GM23338 (cell line): ENCODE measurements at regions not wholly inside any gene's neighbourhood (a gene's known extent, or its start where the extent isn't known, plus 50 kb on each side); places are given as distances from the start of the nearest gene placed in this dataset.

Experiments used
- ATAC-seq: fragments of 200-7000 bp; cut with Tn5 transposase; 3 replicates; pipeline ENCODE4 v1.9.1; 2020
- DNase-seq: peaks from one replicate; pipeline ENCODE4 v3.0.0-alpha.2; 2015; ENCODE audit warnings: low spot score
- H2AFZ ChIP-seq: fragments of 200-600 bp; sonication (generic); 2 replicates; pipeline ENCODE4 v1.8.0; 2016; ENCODE audit warnings: antibody characterized with exemption, mild to moderate bottlenecking, moderate library complexity
- H3F3A ChIP-seq: fragments of 200-600 bp; sonication (generic); replicated peaks from 2 replicates; pipeline ENCODE4 v1.8.0; 2017; ENCODE audit warnings: antibody characterized with exemption, mixed run types, low read depth
- H3K27ac ChIP-seq: fragments of 200-600 bp; sonication (generic); 2 replicates; pipeline ENCODE4 v1.6.1; 2016; ENCODE audit warnings: low read depth
- H3K27me3 ChIP-seq: fragments of 200-600 bp; sonication (generic); 2 replicates; pipeline ENCODE4 v1.8.0; 2016; ENCODE audit warnings: mild to moderate bottlenecking, mixed run types, moderate library complexity; ENCODE audit not compliant: insufficient read depth
- H3K36me3 ChIP-seq: fragments of 200-600 bp; sonication (generic); 2 replicates; pipeline ENCODE4 v1.8.0; 2016; ENCODE audit warnings: mild to moderate bottlenecking; ENCODE audit not compliant: insufficient read depth
- H3K4me1 ChIP-seq: fragments of 200-600 bp; sonication (generic); 2 replicates; pipeline ENCODE4 v1.8.0; 2016; ENCODE audit warnings: mild to moderate bottlenecking, moderate library complexity; ENCODE audit not compliant: insufficient read depth
- H3K4me2 ChIP-seq: fragments of 200-600 bp; sonication (generic); 2 replicates; pipeline ENCODE4 v1.7.1; 2017; ENCODE audit warnings: mixed run types
- H3K4me3 ChIP-seq: fragments of 200-600 bp; sonication (generic); 2 replicates; pipeline ENCODE4 v1.6.1; 2016; ENCODE audit warnings: mixed run types
- H3K79me2 ChIP-seq: fragments of 200-600 bp; sonication (generic); replicated peaks from 2 replicates; pipeline ENCODE4 v1.8.0; 2017; ENCODE audit warnings: mild to moderate bottlenecking; ENCODE audit not compliant: insufficient read depth
- H3K9me2 ChIP-seq: fragments of 200-600 bp; sonication (generic); 2 replicates; pipeline ENCODE4 v1.8.0; 2017; ENCODE audit not compliant: insufficient read depth
- H4K20me1 ChIP-seq: fragments of 200-600 bp; sonication (generic); replicated peaks from 2 replicates; pipeline ENCODE4 v1.8.0; 2017; ENCODE audit warnings: mild to moderate bottlenecking; ENCODE audit not compliant: insufficient read depth
- H3K27ac Mint-ChIP-seq: 2 replicates; pipeline ENCODE4 v1.8.0; 2020; ENCODE audit warnings: inconsistent platforms, mild to moderate bottlenecking, moderate library complexity, mixed read lengths
- H3K27me3 Mint-ChIP-seq: 3 replicates; pipeline ENCODE4 v1.8.0; 2022; ENCODE audit warnings: low read depth, mild to moderate bottlenecking, moderate library complexity, mixed read lengths, inconsistent platforms; ENCODE audit not compliant: insufficient read depth, poor library complexity
- H3K36me3 Mint-ChIP-seq: 3 replicates; pipeline ENCODE4 v1.8.0; 2021; ENCODE audit warnings: low read depth, mild to moderate bottlenecking, inconsistent platforms, moderate library complexity, mixed read lengths
- H3K4me1 Mint-ChIP-seq: 3 replicates; pipeline ENCODE4 v1.8.0; 2020; ENCODE audit warnings: mild to moderate bottlenecking, inconsistent platforms, mixed read lengths
- H3K4me3 Mint-ChIP-seq: 3 replicates; pipeline ENCODE4 v1.8.0; 2021; ENCODE audit warnings: moderate library complexity, mild to moderate bottlenecking, inconsistent platforms, mixed read lengths
- H3K9me3 Mint-ChIP-seq: 3 replicates; pipeline ENCODE4 v1.8.0; 2020; ENCODE audit warnings: moderate library complexity, mild to moderate bottlenecking, inconsistent platforms, mixed read lengths
- CREB1 ChIP-seq: fragments of 250-450 bp; sonication (Bioruptor Pico); IDR thresholded peaks from 2 replicates; pipeline ENCODE4 v1.5.0; 2020; ENCODE audit warnings: low read depth, mild to moderate bottlenecking, moderate library complexity
- CTCF ChIP-seq, 2 experiments: fragments of 200-600 bp in 1 of 2; sonication (generic) in 1 of 2; conservative IDR thresholded peaks; 2 replicates each; pipeline versions ENCODE4 v1.5.1 to v1.6.1; 2016 to 2017; ENCODE audit warnings: antibody characterized with exemption in 2 of 2, low read depth in 2 of 2, mild to moderate bottlenecking in 2 of 2, moderate library complexity in 1 of 2
- EZH2 ChIP-seq: fragments of 200-600 bp; sonication (generic); IDR thresholded peaks from one replicate; pipeline ENCODE4 v1.8.0; 2017; ENCODE audit warnings: antibody characterized with exemption, mild to moderate bottlenecking, low read depth; ENCODE audit not compliant: unreplicated experiment
- EZH2phosphoT487 ChIP-seq: fragments of 200-600 bp; sonication (generic); IDR thresholded peaks from one replicate; pipeline ENCODE4 v1.8.1; 2018; ENCODE audit warnings: antibody characterized with exemption; ENCODE audit not compliant: unreplicated experiment
- JUNB ChIP-seq: IDR thresholded peaks from one replicate; pipeline ENCODE4 v1.6.1; 2016; ENCODE audit warnings: antibody characterized with exemption; ENCODE audit not compliant: unreplicated experiment
- NANOG ChIP-seq: IDR thresholded peaks from 2 replicates; pipeline ENCODE4 v1.6.1; 2016; ENCODE audit warnings: antibody characterized with exemption, borderline replicate concordance
- POLR2AphosphoS5 ChIP-seq: IDR thresholded peaks from 2 replicates; pipeline ENCODE4 v1.6.1; 2016; ENCODE audit warnings: antibody characterized with exemption, low read depth
- ZNF114 ChIP-seq: fragments of 250-450 bp; sonication (Bioruptor Pico); IDR thresholded peaks from 2 replicates; pipeline ENCODE4 v1.5.0; 2020; ENCODE audit warnings: mild to moderate bottlenecking, moderate library complexity
- ZNF331 ChIP-seq: fragments of 250-450 bp; sonication (Bioruptor Pico); IDR thresholded peaks from 2 replicates; pipeline ENCODE4 v1.5.0; 2020; ENCODE audit warnings: low read depth, mild to moderate bottlenecking, moderate library complexity
- TF ChIP-seq, protein P1 (sequence below): fragments of 250-450 bp; sonication (Bioruptor Pico); IDR thresholded peaks from 2 replicates; pipeline ENCODE4 v1.5.0; 2020; ENCODE audit warnings: mild to moderate bottlenecking, moderate library complexity
- TF ChIP-seq, protein P2 (sequence below): IDR thresholded peaks from 2 replicates; pipeline ENCODE4 v1.6.1; 2016; ENCODE audit warnings: antibody characterized with exemption
- TF ChIP-seq, protein P3 (sequence below): IDR thresholded peaks from one replicate; pipeline ENCODE4 v1.6.1; 2018; ENCODE audit warnings: antibody characterized with exemption; ENCODE audit not compliant: unreplicated experiment

DNA sequence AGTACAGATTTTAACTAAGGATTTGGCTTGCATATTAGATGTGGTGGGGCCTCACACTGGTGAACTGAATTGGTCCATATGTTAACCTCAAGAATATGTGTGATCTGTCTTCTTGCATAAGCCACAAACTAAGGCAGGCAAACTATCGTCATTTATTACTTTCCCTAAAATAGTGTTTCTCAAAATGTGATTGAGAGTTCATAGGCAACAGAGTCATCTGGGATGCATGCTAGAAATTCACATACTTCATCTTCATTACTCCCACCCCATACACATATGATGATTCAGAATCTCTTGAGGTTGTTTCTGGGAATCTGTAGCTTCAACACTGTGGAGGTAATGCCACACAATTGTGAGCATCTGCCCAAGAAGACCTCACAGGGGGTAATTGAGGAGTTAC is 822.8 kb upstream of the CDH2 start:
- Histone ChIP-seq H3K4me2 (no peak overlapping the region), H3K9me2 (no peaks in the 10 kb centered on the region; the same call in 1 of the 2 replicates), H3F3A (no peaks in the 10 kb centered on the region), H2AFZ (no peak overlapping the region), H3K27ac (no peak overlapping the region), H3K4me1 (peaks cover under 1% of the 10 kb centered on the region; the same call in 1 of the 2 replicates), H3K36me3 (no peaks in the 10 kb centered on the region), H4K20me1 (no peaks in the 10 kb centered on the region), H3K4me3 (no peak overlapping the region), H3K79me2 (no peaks in the 10 kb centered on the region), H3K27me3 (no peaks in the 10 kb centered on the region)
- no peak overlapping the region for H3K4me3 Mint-ChIP-seq
- H3K27me3 Mint-ChIP-seq = peaks cover 2% of the 10 kb centered on the region
- no peak for TF ChIP-seq CREB1 (CRISPR knock-in tag)
- no peak for TF ChIP-seq EZH2phosphoT487
- TF ChIP-seq, protein P1, sequence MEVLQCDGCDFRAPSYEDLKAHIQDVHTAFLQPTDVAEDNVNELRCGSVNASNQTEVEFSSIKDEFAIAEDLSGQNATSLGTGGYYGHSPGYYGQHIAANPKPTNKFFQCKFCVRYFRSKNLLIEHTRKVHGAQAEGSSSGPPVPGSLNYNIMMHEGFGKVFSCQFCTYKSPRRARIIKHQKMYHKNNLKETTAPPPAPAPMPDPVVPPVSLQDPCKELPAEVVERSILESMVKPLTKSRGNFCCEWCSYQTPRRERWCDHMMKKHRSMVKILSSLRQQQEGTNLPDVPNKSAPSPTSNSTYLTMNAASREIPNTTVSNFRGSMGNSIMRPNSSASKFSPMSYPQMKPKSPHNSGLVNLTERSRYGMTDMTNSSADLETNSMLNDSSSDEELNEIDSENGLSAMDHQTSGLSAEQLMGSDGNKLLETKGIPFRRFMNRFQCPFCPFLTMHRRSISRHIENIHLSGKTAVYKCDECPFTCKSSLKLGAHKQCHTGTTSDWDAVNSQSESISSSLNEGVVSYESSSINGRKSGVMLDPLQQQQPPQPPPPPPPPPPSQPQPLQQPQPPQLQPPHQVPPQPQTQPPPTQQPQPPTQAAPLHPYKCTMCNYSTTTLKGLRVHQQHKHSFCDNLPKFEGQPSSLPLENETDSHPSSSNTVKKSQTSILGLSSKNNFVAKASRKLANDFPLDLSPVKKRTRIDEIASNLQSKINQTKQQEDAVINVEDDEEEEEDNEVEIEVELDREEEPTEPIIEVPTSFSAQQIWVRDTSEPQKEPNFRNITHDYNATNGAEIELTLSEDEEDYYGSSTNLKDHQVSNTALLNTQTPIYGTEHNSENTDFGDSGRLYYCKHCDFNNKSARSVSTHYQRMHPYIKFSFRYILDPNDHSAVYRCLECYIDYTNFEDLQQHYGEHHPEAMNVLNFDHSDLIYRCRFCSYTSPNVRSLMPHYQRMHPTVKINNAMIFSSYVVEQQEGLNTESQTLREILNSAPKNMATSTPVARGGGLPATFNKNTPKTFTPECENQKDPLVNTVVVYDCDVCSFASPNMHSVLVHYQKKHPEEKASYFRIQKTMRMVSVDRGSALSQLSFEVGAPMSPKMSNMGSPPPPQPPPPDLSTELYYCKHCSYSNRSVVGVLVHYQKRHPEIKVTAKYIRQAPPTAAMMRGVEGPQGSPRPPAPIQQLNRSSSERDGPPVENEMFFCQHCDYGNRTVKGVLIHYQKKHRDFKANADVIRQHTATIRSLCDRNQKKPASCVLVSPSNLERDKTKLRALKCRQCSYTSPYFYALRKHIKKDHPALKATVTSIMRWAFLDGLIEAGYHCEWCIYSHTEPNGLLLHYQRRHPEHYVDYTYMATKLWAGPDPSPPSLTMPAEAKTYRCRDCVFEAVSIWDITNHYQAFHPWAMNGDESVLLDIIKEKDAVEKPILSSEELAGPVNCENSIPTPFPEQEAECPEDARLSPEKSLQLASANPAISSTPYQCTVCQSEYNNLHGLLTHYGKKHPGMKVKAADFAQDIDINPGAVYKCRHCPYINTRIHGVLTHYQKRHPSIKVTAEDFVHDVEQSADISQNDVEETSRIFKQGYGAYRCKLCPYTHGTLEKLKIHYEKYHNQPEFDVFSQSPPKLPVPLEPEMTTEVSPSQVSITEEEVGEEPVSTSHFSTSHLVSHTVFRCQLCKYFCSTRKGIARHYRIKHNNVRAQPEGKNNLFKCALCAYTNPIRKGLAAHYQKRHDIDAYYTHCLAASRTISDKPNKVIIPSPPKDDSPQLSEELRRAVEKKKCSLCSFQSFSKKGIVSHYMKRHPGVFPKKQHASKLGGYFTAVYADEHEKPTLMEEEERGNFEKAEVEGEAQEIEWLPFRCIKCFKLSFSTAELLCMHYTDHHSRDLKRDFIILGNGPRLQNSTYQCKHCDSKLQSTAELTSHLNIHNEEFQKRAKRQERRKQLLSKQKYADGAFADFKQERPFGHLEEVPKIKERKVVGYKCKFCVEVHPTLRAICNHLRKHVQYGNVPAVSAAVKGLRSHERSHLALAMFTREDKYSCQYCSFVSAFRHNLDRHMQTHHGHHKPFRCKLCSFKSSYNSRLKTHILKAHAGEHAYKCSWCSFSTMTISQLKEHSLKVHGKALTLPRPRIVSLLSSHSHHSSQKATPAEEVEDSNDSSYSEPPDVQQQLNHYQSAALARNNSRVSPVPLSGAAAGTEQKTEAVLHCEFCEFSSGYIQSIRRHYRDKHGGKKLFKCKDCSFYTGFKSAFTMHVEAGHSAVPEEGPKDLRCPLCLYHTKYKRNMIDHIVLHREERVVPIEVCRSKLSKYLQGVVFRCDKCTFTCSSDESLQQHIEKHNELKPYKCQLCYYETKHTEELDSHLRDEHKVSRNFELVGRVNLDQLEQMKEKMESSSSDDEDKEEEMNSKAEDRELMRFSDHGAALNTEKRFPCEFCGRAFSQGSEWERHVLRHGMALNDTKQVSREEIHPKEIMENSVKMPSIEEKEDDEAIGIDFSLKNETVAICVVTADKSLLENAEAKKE (CRISPR knock-in tag) = no peak
- TF ChIP-seq EZH2 = no peak
- no peak for TF ChIP-seq ZNF114
- no peak for TF ChIP-seq CTCF (conservative IDR thresholded peaks at IDR 0.05; ENCODE audit: low read depth in 2 of 2)
- no peak for TF ChIP-seq JUNB
- TF ChIP-seq NANOG = no peak
- TF ChIP-seq, protein P2, sequence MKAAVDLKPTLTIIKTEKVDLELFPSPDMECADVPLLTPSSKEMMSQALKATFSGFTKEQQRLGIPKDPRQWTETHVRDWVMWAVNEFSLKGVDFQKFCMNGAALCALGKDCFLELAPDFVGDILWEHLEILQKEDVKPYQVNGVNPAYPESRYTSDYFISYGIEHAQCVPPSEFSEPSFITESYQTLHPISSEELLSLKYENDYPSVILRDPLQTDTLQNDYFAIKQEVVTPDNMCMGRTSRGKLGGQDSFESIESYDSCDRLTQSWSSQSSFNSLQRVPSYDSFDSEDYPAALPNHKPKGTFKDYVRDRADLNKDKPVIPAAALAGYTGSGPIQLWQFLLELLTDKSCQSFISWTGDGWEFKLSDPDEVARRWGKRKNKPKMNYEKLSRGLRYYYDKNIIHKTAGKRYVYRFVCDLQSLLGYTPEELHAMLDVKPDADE = no peak
- TF ChIP-seq, protein P3, sequence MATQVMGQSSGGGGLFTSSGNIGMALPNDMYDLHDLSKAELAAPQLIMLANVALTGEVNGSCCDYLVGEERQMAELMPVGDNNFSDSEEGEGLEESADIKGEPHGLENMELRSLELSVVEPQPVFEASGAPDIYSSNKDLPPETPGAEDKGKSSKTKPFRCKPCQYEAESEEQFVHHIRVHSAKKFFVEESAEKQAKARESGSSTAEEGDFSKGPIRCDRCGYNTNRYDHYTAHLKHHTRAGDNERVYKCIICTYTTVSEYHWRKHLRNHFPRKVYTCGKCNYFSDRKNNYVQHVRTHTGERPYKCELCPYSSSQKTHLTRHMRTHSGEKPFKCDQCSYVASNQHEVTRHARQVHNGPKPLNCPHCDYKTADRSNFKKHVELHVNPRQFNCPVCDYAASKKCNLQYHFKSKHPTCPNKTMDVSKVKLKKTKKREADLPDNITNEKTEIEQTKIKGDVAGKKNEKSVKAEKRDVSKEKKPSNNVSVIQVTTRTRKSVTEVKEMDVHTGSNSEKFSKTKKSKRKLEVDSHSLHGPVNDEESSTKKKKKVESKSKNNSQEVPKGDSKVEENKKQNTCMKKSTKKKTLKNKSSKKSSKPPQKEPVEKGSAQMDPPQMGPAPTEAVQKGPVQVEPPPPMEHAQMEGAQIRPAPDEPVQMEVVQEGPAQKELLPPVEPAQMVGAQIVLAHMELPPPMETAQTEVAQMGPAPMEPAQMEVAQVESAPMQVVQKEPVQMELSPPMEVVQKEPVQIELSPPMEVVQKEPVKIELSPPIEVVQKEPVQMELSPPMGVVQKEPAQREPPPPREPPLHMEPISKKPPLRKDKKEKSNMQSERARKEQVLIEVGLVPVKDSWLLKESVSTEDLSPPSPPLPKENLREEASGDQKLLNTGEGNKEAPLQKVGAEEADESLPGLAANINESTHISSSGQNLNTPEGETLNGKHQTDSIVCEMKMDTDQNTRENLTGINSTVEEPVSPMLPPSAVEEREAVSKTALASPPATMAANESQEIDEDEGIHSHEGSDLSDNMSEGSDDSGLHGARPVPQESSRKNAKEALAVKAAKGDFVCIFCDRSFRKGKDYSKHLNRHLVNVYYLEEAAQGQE = no peak
- TF ChIP-seq ZNF331 (CRISPR knock-in tag) = no peak
- TF ChIP-seq POLR2AphosphoS5 = no peak
- H3K36me3 Mint-ChIP-seq = no peaks in the 10 kb centered on the region
- peaks cover 10% of the 10 kb centered on the region for H3K4me1 Mint-ChIP-seq
- DNase-seq (no peak), ATAC-seq (no peak)
- no peak overlapping the region for H3K27ac Mint-ChIP-seq
- no peaks in the 10 kb centered on the region; the same call in 1 of the 3 replicates for H3K9me3 Mint-ChIP-seq
